ENCODE measurements at regions not wholly inside any gene's neighbourhood (a gene's known extent, or its start where the extent isn't known, plus 50 kb on each side); places are given as distances from the start of the nearest gene placed in this dataset.
A peak's percentile ranks its signal among the peaks of the same experiment; 100 is the strongest.
"Not testable (repeated sequence)": the region's sequence is repeated elsewhere in the genome, so short reads cannot be mapped to it uniquely, and the experiment has no call there.

DNA sequence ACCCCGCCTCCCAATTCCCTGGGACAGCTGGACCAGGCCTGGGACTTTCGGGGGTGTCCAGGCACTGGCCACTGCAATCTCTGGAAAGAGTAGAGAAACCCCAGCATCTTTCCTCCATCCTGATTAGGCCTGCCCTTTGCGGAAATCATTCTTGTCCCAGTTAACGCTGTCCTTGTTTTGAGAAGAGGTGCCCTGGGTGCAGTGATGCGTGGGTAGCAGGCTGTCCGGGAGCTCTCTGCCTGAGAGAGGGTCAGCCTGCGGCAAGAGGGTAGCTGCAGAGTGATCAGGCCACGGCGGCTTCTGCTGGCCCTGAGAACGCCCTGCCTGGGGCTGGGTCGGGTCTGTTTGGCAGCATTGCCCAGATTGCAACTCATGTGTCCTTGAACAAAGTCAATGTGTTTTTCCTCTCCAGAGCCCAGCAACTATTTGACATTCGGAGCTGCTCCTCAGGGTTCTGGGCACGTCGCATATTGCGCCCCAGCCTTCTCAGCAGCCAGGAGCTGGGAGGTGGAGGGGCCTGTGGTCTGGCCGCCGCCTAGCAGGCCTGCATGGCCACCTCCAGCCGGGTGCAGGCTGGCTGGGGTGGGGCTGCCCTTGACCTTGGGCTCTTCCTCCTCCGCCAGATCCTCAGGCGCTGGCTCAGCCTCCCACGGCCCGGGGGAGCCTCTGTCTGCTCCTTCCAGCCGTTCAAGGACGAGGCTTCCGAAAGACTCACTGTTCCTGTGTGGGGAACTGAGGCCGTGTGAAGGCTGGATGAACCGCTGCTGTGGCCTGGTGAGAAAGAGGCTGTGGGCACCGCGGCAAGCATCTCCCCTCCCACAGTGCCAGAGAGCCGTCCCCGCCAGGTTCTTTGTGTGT, 150.1 kb upstream of the ZNF469 start:
- DNase-seq = not testable (repeated sequence)

DNA sequence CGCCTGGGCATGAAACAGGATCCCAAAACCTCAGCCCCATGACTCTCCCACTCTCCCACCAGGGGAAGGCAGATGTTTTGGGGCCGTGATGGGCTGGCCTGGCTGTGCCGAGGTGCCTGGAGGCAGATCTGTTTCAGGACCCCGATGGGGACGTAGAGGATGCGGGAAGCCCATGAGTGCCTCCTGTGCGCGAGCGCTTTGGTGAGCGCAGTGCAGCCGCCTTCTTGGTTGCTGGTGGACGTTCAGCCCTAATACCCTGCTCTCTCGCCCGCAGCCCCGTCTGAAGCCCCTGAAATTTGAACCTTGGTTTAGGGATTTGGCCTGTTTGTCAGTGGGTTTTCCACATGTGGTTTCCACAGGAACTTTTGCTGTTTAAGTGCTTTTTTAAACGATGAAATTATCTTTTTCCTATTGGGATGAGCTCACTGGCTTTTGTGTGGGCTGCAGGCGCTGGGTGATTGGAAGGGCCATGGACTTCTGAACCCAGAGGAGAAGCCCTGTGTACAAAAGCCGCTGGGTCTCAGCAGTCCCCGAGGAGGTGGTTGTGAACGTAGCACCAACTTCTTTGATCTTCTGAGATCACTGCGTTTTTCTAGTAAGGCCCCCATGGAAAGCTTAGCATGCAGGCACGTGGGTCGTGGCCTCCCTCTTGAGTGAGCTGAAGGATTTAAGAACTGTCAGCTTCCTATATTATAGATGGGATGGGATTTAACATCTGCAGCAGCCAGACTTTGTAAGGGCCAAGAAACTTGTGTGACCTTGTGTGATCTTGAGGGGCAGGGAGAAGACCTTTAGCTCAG, 148.9 kb upstream of the ZNF469 start:
- DNase-seq = not testable (repeated sequence)

DNA sequence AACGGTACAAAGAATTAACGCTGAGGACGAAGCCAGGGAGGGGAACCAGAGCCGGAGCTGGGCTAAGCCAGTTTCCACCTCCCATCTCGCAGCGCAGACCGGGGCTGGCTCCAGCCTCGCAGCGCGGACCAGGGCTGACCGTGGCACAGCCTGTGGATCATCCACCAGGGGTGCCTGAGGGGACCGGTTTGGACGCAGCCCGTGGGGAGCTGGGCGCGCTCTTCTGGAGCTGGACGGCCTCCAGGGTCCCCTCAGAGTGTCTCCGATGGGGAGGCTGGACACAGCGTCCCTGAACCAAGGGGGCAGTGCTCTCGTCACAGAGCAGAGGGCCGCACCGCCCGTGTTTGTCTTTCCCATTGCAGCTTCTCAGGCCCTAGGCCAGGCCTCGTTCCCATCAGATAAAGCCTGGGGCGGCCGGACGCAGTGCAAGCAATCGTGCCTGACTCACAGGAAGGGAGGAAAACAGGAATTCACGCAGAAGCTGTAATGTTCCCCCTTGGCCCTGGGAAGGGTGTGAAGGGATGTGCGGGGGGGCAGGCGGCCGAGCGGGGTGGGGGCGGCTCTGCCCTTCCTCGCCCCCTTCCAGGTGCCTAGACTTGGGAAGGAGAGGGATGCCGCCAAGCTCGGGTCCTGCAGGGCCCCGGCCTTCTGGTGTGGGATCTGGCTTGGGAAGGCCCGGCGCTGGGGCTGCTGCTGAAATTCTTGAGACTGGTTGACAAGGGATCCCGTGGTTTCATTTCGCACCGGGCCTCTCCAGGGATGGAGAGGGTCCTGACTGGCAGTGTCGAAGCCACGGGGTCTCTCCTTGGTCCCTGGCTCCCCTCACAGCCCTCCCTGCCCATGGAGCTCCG, 148.1 kb upstream of the ZNF469 start:
- peak; percentile 49 for DNase-seq

DNA sequence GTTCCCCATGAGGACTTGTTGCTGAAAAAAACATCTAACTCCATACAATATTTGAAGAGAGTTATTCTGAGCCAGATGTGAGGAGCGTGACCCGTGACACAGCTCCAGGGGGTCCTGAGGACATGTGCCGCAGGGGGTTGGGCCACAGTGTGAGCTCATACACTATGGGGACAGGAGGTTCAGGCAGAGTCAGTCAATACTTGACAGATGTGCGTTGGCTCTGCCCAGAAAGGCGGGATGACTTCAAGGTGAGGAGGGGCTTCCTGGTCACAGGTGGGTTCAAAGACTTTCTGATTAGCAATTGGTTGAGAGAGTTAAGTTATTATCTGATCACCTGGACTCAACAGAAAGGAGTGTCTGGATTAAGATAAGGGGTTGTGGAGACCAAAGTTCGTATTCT, 147.1 kb upstream of the ZNF469 start:
- DNase-seq = not testable (repeated sequence)

DNA sequence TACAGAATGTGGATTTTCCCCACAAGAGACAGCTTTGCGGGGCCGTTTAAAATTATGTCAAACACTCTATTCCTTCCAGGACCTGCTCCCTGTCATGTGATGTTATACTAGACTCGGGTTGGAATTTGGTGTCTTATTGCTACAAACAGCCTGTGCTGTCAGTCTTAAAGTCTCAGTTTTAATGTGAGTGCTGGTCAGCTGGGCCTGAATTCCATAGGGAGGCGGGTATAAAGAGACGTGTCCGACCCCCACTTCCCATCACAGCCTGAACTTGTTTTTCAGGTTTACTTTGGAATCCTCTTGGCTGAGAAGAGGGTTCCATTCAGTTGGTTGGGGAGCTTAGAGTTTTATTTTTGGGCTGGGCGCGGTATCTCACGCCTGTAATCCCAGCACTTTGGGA, 146.5 kb upstream of the ZNF469 start:
- not testable (repeated sequence) for DNase-seq

DNA sequence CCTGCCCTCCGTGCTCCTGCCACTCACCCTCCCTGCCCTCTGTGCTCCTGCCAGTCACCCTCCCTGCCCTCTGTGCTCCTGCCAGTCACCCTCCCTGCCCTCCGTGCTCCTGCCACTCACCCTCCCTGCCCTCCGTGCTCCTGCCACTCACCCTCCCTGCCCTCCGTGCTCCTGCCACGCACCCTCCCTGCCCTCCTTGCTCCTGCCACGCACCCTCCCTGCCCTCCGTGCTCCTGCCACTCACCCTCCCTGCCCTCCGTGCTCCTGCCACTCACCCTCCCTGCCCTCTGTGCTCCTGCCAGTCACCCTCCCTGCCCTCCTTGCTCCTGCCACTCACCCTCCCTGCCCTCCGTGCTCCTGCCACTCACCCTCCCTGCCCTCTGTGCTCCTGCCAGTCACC, 145.4 kb upstream of the ZNF469 start:
- not testable (repeated sequence) for DNase-seq

DNA sequence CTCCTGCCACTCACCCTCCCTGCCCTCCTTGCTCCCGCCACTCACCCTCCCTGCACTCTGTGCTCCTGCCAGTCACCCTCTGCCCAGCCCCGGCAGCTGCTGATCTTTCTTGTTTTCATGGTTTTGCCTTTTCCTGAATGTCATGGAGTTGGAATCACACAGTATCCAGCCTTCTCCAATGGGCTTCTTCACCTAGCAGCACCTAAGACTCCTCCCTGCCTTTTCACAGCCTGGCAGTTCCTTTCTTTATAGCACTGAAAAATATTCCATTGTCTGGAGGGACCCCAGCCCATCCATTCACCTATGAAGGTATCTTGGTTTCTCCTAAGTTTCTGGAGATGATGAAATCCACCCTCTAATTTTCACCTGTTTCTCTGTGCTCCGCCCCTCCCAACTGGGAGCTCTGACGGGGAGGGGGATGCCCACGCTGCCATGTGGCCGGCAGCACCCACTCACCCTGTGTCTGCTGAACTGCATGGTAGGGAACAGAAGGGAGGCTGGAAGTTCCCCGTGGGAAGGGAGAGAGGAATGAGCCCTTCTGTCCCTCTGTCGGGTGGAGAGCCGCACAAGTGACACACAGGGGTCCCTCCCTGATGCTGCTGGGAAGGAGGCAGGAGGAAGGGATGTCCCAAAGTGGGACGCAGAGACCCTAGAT, 144.9 kb upstream of the ZNF469 start:
- DNase-seq = not testable (repeated sequence)

DNA sequence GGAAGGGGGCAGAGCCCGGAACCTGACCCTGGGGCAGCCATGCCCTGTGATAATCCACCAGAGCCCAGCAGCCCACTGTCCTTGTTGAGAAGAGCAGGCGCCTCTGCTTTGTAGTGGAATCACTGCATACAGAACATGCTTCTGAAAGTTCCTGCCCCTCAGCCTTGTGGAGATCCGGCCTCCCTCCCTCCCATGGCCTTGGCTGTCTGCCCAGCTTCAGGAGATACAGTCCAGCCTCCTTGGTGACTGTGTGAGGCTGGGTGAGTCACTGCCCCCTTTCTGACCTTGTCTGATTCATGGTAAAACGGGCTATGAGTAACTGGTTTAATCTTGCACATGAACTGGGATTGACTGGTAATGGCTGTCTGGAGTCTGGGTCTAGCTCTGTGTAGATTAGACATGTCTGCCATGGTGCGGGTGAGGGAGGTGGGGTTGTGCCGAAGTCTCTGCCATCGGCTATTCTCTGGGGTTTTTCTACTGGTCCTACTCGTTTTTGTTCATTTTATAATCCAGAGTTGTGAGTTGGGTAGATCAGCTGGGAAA, 144.0 kb upstream of the ZNF469 start:
- peak; percentile 91 for DNase-seq

DNA sequence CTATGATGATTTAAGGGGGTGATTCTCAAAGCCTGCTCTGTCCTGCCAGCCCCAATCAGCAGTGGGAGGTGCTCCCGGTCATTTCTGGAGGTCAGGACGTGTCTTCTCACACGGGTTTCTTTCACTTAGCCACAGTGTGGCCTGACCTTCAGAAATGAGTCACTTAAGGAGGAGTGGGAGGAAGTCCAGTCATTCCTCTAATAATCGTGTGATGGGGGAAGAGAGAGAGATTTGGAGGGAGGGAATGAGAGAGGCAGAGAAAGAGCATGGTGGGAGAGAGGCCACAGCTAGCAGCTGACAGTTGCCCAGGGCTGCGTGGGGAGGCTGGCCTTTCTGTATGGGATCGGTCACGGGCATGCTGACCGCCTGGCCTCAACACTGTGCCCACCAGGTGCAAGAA, 142.6 kb upstream of the ZNF469 start:
- not testable (repeated sequence) for DNase-seq

DNA sequence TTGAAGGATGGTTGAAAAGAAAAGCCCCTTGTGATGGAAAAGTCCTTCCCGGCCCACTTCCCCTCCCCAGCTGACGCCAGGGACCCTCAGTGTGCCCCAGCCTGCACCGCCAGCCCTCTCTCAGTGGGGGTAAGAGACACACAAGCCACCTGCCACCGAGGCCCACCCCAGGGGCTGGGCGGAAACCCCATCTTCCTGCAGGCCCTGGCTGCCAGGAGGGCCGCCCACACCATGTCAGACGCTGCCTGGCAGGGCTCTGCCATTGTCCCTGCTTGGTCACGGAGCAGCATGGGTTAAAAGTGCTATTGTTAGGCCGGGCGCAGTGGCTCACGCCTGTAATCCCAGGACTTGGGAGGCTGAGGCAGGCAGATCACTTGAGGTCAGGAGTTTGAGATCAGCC, 142.0 kb upstream of the ZNF469 start:
- DNase-seq = not testable (repeated sequence)

DNA sequence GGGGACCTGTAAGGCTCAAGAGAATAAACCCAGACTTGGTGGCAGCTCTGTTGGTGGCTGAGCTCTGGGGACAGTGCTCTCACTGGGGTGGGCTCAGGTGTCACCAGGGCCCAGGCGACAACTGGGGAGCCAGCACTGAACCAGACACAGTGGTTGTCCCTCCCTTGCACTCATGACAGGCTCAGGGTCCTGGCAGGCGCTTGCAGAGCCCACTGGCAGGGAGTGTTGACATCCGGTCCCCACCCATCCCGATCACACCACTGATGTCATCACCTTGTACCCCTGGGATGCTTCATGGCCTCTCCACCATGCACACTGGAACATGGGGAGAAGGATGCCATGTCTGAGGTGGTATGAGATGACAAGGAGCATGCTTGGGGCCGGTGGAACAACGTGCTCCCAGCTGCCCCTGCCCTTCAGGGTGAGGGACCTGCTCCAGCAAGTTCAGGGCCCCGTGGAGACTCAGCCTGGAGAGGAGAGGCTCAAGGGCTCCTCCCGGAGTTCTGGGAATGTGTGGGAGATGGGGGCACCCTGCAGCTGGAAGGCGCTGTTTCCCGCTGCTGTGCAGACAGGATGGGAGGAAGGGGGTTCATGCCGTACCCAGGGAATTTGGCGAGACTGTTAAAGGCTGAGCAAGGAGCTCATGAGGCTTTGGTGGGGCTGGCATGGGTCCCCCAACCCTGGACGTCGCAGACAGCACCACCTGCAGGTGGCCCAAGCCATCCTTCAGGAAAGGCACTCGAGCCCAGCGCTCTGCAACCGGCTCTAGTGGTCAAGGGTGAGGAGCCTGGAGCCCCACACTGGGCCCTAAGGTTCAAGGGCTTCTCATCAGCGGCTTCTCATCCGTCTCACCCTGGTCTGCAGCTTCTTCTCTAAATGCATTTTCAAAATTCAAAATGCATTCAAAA, 141.1 kb upstream of the ZNF469 start:
- DNase-seq = not testable (repeated sequence)

DNA sequence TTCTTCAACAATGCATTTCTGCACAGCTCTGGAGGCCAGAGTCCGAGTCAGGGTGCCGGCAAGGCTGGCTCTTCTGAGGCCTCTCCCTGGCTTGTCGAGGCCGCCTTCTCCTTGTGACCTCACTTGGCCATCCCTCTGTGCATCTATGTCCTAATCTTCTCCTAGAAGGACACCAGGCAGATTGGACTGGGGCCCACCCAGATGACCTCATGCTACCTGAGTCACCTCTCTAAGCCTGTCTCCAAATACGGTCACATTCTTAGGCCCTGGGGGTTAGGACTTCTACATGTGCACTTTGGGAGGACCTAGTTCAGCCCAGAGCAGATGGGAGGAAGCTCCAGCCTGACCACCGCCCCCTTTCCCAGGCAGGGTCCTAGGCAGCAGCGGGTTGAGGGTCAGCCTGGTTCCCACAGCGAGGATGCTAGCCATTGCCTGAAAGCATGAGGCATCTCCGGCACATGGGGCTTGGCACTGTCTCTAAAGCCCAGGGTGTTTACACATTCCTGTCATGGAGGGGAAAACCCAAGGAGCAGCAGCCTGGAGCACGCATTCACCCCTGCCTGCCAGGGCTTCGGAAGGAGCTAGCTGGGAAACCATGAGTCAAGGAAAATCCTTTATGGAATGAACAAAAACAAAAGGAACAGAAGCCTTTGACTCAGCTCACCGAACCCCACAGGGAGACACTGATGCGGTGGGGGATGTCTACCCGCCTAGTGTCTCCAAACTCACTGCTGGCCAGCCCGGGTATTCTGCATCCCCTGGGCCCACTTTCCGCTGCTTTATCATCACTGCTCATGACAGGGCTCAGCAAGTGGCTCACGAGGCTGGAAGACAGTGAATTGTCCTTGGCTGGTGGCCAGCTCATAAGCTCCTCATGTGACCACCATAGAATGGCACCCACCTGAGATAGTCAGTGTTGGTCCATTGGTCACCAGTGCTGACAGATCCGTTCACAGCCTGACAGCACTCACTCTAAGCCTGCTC, 140.2 kb upstream of the ZNF469 start:
- DNase-seq = not testable (repeated sequence)

DNA sequence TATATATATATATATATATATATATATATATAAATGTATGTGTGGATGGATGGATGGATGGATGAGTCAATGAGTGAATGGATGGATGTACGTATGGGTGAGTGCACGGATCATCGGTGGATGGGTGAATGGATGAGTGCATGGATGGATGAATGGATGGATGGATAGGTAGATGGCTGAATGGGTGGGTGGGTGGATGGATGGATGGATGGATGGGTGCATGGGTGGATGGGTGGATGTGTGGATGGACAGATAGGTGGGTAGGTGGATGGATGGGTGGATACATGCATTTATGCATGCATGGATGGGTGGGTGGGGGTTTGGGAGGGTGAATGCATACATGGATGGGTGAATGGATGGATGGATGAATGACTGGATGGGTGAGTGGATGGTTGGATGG, 138.8 kb upstream of the ZNF469 start:
- DNase-seq = not testable (repeated sequence)

DNA sequence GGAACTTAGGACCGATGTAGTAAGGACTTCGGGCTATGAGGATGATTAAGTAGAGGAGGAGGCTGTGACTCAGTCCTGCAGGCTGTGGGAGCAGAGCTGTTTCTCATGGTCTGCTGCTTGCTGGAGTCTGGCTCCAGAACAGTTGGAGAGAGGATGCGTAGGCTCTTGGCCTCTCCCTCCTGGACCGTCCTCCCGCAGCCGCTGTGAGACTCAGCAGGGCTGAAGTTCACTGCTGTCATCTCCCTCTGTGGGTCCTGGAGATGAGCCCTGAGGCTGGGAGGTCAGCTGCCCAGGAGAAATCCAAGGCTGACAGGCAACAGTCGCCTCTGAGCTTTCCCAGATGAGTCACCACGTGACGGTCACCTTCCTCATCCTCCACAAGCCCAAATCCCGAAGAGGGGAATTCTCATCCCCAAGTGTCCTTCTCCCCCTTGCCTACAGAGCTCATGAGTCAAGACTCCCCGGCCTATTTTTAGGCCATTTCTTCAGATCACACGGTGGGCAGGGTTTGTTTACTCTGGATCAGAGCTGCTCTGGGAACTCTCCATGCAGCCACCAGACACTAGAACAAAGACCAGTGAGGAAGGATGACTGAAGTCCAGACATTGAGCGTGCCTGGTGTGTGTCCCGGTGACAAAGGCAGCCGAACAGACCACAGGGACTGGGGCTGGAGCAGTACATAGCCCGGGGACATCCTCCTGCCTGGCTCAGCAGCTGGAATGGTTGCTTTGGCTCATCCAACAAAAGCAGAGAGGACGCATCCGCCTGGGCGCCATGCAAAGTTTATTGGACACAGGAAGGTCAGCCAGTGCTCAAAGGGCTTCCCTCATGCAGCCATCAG, 137.3 kb upstream of the ZNF469 start:
- DNase-seq = not testable (repeated sequence)

DNA sequence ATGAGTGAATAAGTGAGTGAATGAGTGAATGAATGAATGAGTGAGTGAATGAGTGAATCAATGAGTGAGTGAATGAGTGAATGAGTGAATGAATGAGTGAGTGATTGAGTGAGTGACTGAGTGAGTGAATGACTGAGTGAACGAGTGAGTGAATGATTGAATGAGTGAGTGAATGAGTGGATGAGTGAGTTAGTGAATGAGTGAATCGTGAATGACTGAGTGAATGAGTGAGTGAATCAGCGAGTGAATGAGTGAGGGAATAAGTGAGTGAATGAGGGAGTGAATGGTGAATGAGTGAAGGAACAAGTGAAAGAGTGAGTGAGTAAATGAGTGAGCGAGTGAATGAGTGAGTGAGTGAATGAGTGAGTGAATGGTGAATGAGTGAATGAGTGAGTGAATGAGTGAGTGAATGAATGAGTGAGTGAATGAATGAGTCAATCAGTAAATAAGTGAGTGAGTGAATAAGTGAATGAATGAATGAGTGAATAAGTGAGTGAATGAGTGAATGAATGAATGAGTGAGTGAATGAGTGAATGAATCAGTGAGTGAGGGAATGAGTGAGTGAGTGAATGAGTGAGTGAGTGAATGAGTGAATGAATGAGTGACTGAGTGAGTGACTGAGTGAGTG, 135.7 kb upstream of the ZNF469 start:
- DNase-seq = not testable (repeated sequence)

DNA sequence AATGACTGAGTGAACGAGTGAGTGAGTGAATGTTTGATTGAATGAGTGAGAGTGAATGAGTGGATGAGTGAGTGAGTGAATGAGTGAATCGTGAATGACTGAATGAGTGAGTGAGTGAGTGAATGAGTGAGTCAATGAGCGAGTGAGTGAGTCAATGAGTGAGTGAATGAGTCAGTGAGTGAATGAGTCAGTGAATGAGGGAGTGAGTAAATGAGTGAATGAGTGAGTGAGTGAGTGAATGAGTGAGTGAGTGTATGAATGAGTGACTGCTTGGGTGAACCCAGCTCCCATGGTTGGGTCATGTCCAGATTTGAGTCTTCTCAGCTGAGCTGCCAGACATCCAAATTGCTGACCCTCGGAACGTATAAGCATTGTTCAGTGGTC, 135.2 kb upstream of the ZNF469 start:
- DNase-seq = not testable (repeated sequence)

DNA sequence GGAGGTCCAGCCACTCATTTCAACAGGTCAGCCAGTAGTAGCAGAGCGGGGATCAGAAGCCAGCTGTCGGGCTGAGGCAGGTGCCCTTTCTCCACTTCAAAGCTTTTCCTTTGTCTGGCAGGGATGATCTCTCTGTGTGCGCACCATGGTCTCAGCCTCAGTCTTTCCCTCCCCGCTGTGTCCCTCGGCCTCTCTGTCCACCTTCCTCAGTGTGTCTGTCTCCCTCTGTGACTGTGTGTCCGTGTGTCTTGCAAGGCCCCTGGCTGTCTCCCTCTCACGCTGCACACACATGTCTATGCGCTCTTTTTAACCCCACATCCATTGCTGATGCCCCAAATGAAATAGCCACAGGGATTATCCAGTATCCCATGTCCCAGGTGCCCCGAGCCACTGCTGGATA, 134.0 kb upstream of the ZNF469 start:
- DNase-seq = not testable (repeated sequence)

DNA sequence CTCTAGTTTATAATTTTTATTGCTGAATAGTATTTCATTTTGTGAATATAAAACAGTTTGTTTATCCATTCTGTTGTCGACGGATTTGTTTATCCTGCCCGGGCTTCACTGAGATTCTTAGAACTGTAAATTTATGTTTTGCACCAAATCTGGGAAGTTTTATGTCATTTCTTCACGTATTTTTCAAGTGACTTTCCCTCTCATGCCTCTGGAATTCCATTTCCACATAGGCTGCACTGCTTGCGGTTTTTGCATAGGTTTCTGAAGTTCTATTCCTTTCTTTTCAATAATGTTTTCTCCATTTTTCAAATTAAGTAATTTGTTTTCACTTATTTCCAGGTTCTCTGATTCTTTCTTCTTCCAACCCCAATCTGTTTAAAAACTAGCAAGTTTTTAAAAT, 132.4 kb upstream of the ZNF469 start:
- not testable (repeated sequence) for DNase-seq

Measured in 8988T (cell line).